ENCODE measurements at regions not wholly inside any gene's neighbourhood (a gene's known extent, or its start where the extent isn't known, plus 50 kb on each side); places are given as distances from the start of the nearest gene placed in this dataset.
"Not testable (repeated sequence)": the region's sequence is repeated elsewhere in the genome, so short reads cannot be mapped to it uniquely, and the experiment has no call there.

DNA sequence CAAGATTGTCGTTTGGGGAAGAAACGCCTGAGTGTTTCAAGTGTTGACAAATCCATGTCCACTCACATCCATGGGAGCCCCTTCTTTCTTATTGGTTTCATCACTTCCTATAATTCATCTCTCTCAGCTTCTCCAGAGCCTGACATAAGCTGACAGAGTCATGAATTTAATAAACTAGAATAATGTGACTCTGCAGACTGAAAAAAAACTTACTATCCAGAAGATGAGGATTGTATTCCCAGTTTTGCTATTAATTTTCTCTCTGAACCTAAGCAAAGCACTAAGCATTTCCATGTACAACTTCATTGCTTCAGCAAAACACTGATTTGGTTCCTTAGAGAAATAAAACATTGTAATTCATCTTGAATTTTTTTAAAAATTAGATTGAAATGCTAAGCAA, 691.8 kb downstream of the MTRR start:
- no peak for DNase-seq

DNA sequence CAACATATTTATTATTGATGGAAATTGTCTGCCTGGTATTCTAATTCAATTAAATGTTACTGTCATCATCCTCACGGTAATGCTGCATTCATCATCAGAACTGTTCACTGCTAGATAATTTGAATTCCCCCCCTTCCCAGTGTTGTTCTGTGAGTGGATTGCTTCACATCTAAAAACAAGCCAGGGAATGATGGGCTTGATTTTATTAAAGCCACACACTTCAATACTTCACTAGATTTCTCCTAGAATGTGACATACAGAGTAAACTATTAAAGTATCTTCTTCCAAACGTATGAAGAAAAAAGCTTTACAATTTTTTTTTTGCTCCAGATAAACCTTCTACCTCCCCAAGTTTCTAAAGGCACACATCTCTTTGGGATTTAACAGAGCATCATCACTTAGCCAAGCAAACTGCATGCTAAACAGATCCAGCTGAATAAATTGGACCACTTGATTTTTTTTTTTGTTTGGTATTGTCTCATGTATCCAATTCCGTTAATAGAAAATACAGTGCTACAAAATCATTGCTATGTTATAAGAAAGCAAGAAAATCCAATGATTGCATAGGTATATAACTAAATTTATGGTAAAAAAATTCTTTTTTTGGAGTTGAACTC, 692.4 kb downstream of the MTRR start:
- no peak for DNase-seq

DNA sequence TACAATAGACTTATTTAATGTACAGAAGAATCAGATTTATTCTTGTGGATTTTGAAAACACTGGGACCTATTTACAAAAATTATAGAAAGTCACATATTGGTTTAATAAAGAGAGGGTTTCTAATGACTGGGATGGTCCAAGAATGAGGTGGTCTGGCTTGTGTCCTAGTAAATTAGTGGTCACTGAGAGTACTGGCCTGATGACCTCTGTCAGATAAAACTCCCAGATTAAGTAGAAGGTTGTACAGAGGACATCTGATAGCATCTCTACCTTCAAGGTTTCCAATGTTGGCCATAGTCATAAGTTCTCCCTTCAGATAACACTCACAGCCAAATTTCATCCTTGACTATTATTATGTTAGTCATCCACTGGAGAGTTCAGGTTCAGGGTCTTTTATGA, 692.9 kb downstream of the MTRR start:
- DNase-seq: no peak

DNA sequence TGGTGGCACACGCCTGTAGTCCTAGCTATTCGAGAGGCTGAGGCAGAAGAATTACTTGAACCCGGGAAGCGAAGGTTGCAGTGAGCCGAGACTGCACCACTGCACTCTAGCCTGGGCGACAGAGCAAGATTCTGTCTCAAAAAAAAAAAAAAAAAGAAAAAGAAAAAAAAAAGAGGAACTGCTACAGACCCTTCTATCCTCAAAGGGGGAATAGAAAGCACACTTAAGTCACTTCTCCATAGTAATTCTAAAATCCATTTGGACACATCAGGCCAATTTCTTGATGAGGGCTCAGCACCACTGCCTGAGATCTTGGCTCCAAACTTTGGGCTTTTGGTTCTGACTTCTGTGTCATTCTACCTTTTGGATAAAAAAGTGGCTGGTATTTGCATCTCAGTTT, 694.6 kb downstream of the MTRR start:
- not testable (repeated sequence) for DNase-seq

DNA sequence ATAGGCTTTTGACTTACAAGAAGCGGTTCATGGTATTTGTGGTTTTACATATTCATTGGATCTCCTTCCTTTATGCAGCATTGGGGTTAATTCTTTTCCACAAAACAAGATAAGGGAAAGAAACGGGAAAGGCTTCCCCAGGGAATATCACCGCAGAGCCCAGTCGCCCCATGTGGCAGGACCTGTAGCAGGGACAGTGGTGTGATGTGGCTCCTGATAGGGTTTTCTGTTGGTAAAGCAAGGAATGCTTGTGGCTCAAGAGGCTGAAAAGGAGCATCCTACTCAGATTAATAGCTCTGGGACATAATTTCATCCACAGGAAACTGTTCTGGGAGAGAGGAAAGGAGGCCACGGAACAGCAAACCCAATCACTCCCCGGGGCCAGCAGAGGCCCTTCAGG, 699.9 kb downstream of the MTRR start:
- no peak for DNase-seq

DNA sequence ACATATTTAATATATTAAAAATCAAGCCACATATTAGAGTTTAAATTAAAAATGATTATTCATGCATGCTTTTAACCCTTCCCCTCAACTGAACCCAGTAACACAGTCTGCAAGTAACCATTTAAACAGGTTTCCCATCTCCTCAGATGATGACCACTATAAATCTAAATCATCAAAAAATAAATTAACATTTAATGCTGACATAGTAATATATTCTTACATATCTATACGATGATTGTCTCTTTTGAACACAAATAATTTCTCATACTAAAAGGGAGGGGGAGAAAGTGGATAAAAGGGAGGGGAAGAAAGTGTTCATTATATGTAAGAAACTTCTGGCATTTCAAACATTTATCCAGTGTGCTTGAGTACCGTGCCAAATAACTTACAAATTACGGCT, 701.6 kb downstream of the MTRR start:
- no peak for DNase-seq

DNA sequence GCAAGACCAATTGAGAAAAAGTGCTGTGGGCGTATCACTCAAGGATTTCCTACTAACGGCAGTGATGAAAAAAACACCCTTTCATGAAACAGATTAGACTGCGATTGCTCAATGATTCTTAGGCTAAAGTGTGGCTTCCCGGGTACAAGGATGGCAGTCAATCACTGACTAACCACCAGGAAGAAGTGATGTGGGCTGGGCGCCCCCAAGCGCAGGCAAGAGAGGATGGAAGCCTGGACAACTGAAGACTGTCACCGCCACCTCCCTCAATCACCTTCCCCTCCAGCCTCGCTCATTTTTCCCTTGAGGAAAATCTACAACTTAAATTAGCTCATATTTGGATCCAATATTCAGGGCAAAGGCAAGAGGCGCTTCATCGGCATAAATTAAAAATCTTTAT, 707.2 kb downstream of the MTRR start:
- DNase-seq: no peak

DNA sequence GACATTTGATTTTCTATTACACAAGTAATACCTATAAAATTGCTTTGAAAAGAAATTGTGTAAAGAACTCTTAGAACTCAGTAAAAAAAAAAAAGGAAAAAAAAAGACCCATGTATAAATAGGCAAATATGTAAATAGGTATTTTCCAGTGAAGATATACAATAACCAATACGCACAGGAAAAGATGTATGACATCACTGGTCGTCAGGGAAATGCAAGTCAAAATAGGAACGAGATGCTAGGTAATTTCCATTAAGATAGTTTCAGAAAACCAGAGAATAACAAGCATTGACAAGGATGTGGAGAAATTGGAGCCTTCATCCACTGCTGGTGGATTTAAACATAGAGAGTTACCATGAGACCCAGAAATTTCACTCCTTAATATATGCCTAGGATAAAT, 708.8 kb downstream of the MTRR start:
- DNase-seq: no peak

DNA sequence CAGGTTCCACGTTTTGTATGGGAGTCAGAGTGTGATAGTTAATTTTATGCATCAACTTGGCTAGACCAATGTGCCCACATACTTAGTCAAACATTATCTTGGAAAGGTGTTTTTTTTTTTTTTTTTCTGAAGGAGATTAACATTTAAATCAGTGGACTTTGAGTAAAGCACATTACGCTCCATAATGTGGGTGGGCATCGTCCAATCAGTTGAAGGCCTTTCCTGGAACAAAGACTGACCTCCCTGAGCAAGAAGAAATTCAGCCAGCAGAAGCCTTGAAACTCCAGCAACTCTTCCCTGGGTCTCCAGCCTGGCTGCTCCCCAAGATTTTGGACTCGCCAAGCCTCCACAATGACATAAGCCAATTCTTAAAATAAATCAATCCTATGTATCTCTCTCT, 711.4 kb downstream of the MTRR start:
- DNase-seq: no peak

DNA sequence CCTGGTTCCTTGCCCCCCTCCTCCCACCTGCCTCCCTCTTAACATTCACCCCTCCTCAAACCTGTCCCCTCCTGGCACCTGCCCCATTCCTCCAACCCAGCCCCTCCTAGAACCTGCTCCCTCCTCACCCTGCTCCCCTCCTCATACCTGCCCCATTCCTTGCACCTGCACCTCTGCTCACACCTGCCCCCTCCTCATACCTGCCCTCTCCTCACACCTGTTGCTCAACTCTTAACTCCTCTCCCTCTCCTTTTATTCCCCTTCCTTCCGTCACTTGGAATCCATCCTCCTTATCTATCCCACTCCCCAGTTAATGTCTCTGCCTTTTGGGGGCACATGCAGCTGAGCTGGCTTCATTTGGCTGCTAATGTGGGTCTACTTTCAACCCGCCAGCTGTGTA, 712.1 kb downstream of the MTRR start:
- no peak for DNase-seq

DNA sequence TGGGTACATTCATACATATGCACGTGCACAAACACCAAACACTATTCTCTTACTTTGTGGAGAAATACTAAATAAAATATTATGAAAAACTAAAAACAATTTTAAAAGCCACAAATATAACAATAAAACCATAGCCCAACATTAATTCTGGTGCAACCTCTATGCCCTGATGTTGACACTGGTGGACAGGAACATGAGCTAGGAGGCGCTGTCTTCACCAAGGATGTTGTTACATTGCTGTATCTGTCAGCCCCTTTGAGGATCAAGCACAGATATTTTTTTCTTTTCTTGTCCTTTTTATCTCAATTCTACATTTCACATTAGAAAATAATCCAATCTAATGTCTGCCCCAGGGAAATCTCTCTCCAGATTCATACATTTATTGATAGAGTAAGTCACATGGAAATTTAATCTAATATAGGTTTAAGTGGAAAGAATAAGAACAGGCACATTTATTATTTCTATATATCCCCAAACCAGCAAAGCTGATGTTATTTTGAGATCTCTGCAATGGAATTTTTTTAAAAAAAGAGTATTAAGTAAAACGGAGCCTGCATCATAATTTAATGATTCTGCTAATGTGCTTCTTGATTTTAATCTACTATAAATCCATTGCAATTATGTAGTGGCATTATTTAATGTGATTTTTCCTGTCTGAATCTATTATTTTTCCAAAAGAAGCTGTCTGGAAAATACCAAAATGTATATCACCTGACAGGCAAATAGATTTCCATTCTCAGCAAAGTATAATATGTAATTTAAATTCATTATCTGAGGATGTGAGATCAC, 716.5 kb downstream of the MTRR start:
- DNase-seq: no peak

DNA sequence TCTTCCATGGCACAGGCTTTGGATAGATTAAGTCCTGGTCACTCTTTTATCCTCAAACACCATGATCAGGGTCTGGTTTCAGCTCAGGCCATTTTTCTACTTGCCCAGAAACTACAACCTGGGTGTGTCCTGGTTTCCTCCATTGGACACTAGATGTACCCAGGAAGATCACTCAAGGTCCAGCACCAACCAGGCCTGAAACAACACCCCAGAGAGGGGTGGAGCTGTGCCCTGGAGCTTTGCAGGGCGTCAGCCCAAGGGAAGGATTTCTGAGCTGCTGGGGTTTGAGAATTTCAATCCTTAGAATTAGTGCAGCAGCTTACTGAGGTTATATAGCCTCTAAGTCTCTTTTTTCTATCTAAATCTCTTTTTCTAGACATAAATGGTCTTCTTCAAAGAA, 722.0 kb downstream of the MTRR start:
- DNase-seq: no peak

DNA sequence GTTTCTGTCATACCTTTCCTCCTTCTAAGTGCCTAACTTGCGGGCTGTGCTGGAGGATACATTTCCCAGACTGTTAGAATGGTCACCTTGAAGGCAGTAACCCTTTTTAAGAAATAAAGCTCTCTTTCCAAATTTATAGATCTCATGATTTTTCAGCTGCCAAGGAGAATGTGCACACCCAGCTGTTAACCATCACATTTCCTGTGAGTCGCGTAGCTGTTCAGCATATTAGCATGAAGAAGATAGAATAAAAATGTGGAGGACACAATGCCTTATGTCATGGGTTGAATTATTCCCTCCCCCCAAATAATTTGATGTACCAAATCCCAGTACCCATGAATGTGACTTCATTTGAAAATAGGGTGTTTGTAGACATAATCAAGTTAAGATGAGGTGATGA, 729.4 kb downstream of the MTRR start:
- DNase-seq: no peak

DNA sequence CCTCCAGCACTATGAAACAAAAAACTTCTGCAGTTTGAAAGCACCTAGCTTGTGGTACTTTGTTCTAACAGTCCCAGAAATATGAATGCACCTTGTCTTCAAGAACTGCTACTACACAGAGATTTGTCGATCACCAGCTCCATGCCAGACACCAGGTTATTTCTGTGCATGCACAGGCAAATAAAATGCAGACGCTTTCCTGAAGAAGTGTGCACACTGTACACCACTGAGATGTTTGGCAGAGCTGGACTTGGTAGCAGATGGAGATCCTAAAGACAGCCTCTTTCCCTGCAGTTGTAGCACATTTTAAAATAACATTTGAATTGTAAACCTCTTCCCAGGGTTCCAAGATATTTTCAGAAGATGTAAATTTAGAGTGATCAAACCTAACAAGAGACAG, 730.0 kb downstream of the MTRR start:
- no peak for DNase-seq

DNA sequence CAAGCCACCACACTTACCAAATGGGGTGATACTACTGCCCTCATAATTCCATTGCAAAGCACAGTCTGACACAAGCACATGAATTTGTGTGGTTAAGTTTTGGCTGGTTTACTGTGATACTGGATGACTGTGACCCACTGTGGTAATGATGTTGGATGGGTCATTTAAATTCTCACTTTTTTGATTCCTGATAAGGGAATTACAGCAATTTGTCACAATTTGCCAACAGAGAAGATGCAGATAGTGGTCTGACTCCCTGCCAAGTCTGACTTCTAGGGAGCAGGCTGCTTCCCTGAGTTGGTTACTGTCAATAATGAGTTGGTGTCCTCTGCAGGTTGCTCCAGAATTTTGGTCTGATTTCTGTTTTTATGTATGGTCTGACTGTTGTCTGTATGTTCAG, 731.9 kb downstream of the MTRR start:
- no peak for DNase-seq

DNA sequence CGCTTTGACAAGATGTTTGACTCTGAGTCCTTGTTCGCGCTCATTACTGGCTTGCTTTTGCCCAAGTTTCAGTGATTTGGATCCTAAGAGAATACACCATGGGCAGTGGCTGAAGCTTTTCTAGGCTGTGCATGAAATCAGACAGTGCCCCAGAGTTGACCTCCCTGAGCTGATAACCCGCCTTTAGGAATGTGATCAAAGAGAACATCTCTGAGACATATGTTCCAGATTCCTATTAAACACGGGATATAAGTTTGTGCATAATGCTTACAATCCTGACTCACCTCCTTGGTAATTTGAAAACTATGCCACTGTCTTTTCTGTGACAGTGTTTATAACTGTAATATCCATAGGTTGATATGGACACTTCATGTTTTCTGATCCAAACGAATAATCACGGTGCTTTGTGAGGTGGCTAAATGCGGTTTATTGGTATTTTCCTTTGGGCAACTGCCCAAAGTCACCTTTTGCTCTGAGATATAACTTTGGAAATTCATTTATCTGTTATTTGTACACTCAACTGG, 732.9 kb downstream of the MTRR start:
- no peak for DNase-seq

DNA sequence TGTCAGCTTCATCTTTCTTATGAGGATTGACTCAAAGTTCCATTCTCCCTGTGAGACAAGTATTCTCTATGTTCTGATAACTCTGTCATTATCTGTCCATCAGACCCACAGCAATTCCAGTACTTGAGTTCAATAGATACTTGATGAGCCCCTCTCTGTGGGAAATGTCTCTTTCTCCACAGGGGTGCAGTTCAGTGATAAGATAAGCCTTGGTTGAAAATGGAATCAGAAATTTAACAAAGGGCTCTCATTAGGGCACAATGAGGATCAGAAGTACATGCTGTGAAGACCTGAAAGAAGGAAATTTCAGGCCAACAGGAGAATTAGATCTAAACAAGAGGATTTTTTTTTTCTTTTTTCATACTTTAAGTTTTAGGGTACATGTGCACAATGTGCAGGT, 737.3 kb downstream of the MTRR start:
- no peak for DNase-seq

DNA sequence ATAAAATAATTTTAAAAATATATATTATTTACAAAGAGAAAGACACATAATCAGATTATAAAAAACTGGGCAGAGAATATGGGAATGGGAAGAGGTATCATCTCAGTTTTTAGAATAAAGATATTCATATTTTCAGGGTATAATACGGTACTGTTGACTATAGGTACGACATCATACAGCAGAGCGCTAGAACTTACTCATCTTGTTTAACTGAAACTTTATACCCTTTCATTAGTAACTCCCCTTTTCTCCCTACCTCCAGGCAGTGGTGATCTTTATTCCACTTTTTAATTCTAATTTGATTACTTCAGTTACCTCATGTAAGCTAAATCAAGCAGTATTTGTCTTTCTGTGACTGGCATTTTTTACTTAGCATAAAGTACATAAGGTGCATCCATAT, 742.1 kb downstream of the MTRR start:
- DNase-seq: no peak

DNA sequence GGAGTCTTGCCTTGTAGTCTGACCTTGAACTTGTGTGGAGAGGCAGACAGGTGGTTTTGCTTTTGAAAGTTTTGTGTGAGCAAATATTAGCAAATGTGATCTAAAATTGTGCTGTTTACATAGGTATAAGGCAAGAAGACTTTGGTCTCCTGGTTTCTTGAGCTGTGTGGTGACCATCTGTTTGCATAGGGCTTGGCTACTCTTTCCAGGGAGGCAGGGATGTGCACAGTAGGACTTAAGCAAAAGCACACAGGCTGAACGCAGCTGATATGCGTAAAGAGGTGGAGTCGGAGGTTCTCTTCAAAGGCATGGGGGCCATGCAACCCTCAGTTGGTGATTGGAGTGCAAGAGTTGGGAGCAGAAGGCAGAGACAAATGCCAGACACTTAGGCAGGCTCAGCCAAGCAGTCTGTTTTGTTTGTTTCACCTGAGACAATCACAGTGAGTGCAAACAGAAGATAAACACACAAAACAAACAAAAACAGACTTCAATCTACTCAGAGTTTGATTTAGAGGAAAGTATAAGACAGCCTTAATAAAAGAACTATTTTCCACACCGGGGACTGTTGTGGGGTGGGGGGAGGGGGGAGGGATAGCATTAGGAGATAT, 744.2 kb downstream of the MTRR start:
- no peak for DNase-seq

DNA sequence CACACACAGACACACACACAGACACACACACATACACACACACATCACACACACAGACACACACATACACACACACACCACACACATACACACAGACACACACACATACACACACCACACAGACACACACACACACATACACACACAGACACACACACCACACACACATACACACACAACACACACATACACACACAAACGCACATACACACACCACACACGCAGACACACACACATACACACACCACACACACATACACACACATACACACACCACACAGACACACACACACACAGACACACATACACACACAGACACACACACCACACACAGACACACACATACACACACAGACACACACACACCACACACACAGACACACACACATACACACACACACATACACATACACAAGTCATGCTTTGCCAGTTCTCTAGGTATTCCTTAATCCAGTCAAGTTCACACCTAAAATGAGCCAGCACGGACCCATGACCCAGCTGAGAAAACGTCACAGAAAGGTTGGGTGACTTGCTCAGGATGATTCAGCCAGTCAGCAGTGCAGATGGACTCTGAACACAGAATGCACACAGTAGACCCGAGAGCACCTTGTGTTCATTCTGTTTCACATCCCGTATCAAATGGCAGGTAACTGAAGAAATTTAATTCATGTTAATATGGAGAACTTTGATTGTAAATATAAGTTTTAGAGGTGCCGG, 746.4 kb downstream of the MTRR start:
- no peak for DNase-seq

DNA sequence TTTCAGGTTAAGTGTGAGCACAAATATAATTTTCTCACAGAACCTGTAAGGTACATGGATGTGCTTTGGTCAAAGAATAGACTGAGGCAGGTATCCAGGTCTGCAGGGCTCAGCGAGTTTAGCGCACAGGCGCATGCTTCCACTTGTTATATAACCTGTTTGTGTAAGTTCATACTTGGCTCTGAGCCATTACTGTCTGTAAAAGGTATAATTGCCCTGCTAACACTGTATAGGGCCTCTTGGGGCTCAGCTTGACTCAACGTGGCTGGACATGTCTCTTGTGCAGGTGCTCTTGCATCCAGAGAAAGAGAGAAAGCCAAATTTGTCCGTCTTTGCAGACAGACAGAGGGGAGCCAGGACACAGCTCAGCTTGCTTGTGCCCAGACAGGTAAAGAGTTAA, 759.6 kb downstream of the MTRR start:
- DNase-seq: no peak

DNA sequence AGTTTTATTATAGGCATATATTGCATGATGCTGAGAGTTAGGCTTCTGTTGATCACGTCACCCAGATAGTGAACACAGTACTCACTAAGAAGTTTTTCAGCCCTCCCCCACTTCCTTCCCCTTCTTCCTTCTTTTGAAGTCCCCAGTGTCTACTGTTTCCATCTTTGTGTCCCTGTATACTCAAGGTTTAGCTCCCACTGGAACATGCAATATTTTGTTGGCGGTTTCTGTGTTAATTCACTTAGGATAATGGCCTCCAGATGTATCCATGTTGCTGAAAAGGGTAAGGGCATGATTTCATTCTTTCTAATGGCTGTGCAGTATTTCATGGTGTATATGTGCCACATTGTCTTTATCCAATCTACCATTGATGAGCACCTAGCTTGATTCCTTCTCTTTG, 764.3 kb downstream of the MTRR start:
- DNase-seq: no peak

DNA sequence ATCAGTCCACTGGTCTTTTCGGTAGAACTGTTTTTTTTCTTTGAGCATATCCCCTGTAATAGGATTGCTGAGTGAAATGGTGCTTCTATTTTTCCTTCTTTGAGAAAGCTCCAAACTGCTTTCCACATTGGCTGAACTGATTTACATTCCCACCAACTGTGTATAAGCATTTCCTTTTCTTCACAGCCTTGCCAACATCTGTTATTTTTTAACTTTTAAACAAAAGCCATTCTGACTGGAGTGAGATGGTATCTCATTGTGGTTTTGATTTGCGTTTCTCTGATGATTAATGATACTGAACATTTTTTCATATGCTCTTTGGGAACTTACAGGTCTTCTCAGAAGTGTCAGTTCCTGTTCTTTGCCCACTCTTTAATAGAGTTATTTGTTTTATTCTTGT, 764.7 kb downstream of the MTRR start:
- DNase-seq: no peak

All from right lung (tissue), 2 donors.